Parathyroid adenoma (tissue), 2 donors: ENCODE measurements at regions not wholly inside any gene's neighbourhood (a gene's known extent, or its start where the extent isn't known, plus 50 kb on each side); places are given as distances from the start of the nearest gene placed in this dataset.
"Not testable (repeated sequence)": the region's sequence is repeated elsewhere in the genome, so short reads cannot be mapped to it uniquely, and the experiment has no call there.

ENCODE experiments used
- H2AFZ ChIP-seq: fragments of 300-600 bp; sonication (generic); one replicate; pipeline ENCODE4 v1.7.0; 2017; ENCODE audit warnings: antibody characterized with exemption, mild to moderate bottlenecking
- H3K27ac ChIP-seq: fragments of 300-600 bp; sonication (generic); one replicate; pipeline ENCODE4 v1.7.0; 2017
- H3K27me3 ChIP-seq: fragments of 300-600 bp; sonication (generic); one replicate; pipeline ENCODE4 v1.7.0; 2017; ENCODE audit warnings: low read length; ENCODE audit not compliant: control insufficient read depth, insufficient read depth
- H3K36me3 ChIP-seq: fragments of 300-600 bp; sonication (generic); one replicate; pipeline ENCODE4 v1.7.0; 2017; ENCODE audit warnings: low read length; ENCODE audit not compliant: control insufficient read depth, insufficient read depth
- H3K4me1 ChIP-seq: fragments of 300-600 bp; sonication (generic); one replicate; pipeline ENCODE4 v1.7.0; 2017; ENCODE audit warnings: control low read depth
- H3K4me2 ChIP-seq: fragments of 300-600 bp; sonication (generic); one replicate; pipeline ENCODE4 v1.7.0; 2017; ENCODE audit warnings: low read length
- H3K4me3 ChIP-seq: fragments of 300-600 bp; sonication (generic); one replicate; pipeline ENCODE4 v1.7.0; 2017; ENCODE audit warnings: low read depth, low read length
- H3K79me2 ChIP-seq: fragments of 300-600 bp; sonication (generic); one replicate; pipeline ENCODE4 v1.7.0; 2017; ENCODE audit warnings: control low read depth
- H3K9ac ChIP-seq: fragments of 300-600 bp; sonication (generic); one replicate; pipeline ENCODE4 v1.7.0; 2017; ENCODE audit warnings: mild to moderate bottlenecking
- H3K9me3 ChIP-seq: fragments of 300-600 bp; sonication (generic); one replicate; pipeline ENCODE4 v1.7.0; 2017; ENCODE audit warnings: low read length; ENCODE audit not compliant: control insufficient read depth
- CTCF ChIP-seq: fragments of 300-600 bp; sonication (generic); IDR thresholded peaks from one replicate; pipeline ENCODE4 v1.7.0; 2017; ENCODE audit warnings: antibody characterized with exemption, mild to moderate bottlenecking
- donor health status: primary hyperparathyroidism.

- no peak for TF ChIP-seq CTCF
- Histone ChIP-seq H3K9ac (no peak overlapping the region), H3K4me2 (no peak overlapping the region), H3K27me3 (no peaks in the 10 kb centered on the region), H3K79me2 (no peaks in the 10 kb centered on the region), H3K4me1 (no peaks in the 10 kb centered on the region), H3K4me3 (no peak overlapping the region), H2AFZ (no peak overlapping the region), H3K27ac (no peak overlapping the region), H3K36me3 (no peaks in the 10 kb centered on the region), H3K9me3 (no peaks in the 10 kb centered on the region)
Measured at GRCh38 chr9:25752398-25752797, 74.2 kb upstream of the TUSC1 start.

- no peak for TF ChIP-seq CTCF
- H3K27ac ChIP-seq: no peak overlapping the region
- H3K4me1 ChIP-seq: no peaks in the 10 kb centered on the region
- no peaks in the 10 kb centered on the region for H3K79me2 ChIP-seq
- no peak overlapping the region for H3K4me2 ChIP-seq
- H2AFZ ChIP-seq: no peak overlapping the region
- H3K9me3 ChIP-seq: no peaks in the 10 kb centered on the region
- no peak overlapping the region for H3K9ac ChIP-seq
- no peak overlapping the region for H3K4me3 ChIP-seq
- no peaks in the 10 kb centered on the region for H3K36me3 ChIP-seq
- H3K27me3 ChIP-seq: no peaks in the 10 kb centered on the region
Measured at GRCh38 chr9:25742256-25742655, 64.0 kb upstream of the TUSC1 start.

GRCh38 chr9:25733336-25733982, 55.2 kb upstream of the TUSC1 start:
- H3K4me2 ChIP-seq: no peak overlapping the region
- H3K9me3 ChIP-seq: no peaks in the 10 kb centered on the region
- H3K79me2 ChIP-seq: no peaks in the 10 kb centered on the region
- TF ChIP-seq CTCF: no peak
- no peak overlapping the region for H3K9ac ChIP-seq
- no peak overlapping the region for H2AFZ ChIP-seq
- no peak overlapping the region for H3K4me3 ChIP-seq
- H3K27me3 ChIP-seq: no peaks in the 10 kb centered on the region
- no peak overlapping the region for H3K27ac ChIP-seq
- no peaks in the 10 kb centered on the region for H3K4me1 ChIP-seq
- H3K36me3 ChIP-seq: no peaks in the 10 kb centered on the region

GRCh38 chr9:25731895-25732794, 53.9 kb upstream of the TUSC1 start:
- H2AFZ ChIP-seq, H3K9ac ChIP-seq, H3K27me3 ChIP-seq, H3K9me3 ChIP-seq, H3K4me2 ChIP-seq, H3K27ac ChIP-seq, H3K79me2 ChIP-seq, H3K4me3 ChIP-seq, H3K4me1 ChIP-seq, H3K36me3 ChIP-seq: not testable (repeated sequence)
